ENCODE measurements at regions not wholly inside any gene's neighbourhood (a gene's known extent, or its start where the extent isn't known, plus 50 kb on each side); places are given as distances from the start of the nearest gene placed in this dataset.

- POLR2A ChIA-PET = no interaction called here
- no peak for TF ChIP-seq CTCF (IDR thresholded peaks at IDR 0.05; ENCODE audit: low read depth, low read length)
- CTCF ChIA-PET = no interaction called here
- Histone ChIP-seq H3K9me3 (ENCODE audit: control insufficient read depth, insufficient read depth, low read length) (no peaks in the 10 kb centered on the region), H3K27me3 (ENCODE audit: control insufficient read depth, insufficient read depth, low read length) (no peaks in the 10 kb centered on the region), H3K4me3 (ENCODE audit: low read depth, low read length) (no peak overlapping the region), H3K27ac (ENCODE audit: low read depth, low read length) (no peak overlapping the region)
- DNase-seq (ENCODE audit: low read depth, low spot score) = no peak
These were observed 115.4 kb upstream of the NDP start for GRCh38 chrX:44088510-44089144.

- ChIA-PET POLR2A (no interaction called here), CTCF (no interaction called here)
- TF ChIP-seq CTCF (IDR thresholded peaks at IDR 0.05; ENCODE audit: low read depth, low read length) = no peak
- Histone ChIP-seq H3K9me3 (ENCODE audit: control insufficient read depth, insufficient read depth, low read length) (no peaks in the 10 kb centered on the region), H3K27me3 (ENCODE audit: control insufficient read depth, insufficient read depth, low read length) (no peaks in the 10 kb centered on the region), H3K27ac (ENCODE audit: low read depth, low read length) (no peak overlapping the region), H3K4me3 (ENCODE audit: low read depth, low read length) (no peak overlapping the region)
- no peak for DNase-seq (ENCODE audit: low read depth, low spot score)
These were observed 112.0 kb upstream of the NDP start for GRCh38 chrX:44085209-44085608.

- Histone ChIP-seq H3K4me3 (ENCODE audit: low read depth, low read length) (no peak overlapping the region), H3K9me3 (ENCODE audit: control insufficient read depth, insufficient read depth, low read length) (no peaks in the 10 kb centered on the region), H3K27ac (ENCODE audit: low read depth, low read length) (no peak overlapping the region), H3K27me3 (ENCODE audit: control insufficient read depth, insufficient read depth, low read length) (no peaks in the 10 kb centered on the region)
- ChIA-PET CTCF (no interaction called here), POLR2A (no interaction called here)
- no peak for DNase-seq (ENCODE audit: low read depth, low spot score)
- no peak for TF ChIP-seq CTCF (IDR thresholded peaks at IDR 0.05; ENCODE audit: low read depth, low read length)
These were observed 109.6 kb upstream of the NDP start for GRCh38 chrX:44082829-44083228.

- Histone ChIP-seq H3K27ac (ENCODE audit: low read depth, low read length) (no peak overlapping the region), H3K4me3 (ENCODE audit: low read depth, low read length) (no peak overlapping the region), H3K27me3 (ENCODE audit: control insufficient read depth, insufficient read depth, low read length) (no peaks in the 10 kb centered on the region), H3K9me3 (ENCODE audit: control insufficient read depth, insufficient read depth, low read length) (no peaks in the 10 kb centered on the region)
- DNase-seq (ENCODE audit: low read depth, low spot score) = no peak
- no peak for TF ChIP-seq CTCF (IDR thresholded peaks at IDR 0.05; ENCODE audit: low read depth, low read length)
- POLR2A ChIA-PET = no interaction called here
- CTCF ChIA-PET = no interaction called here
These were observed 106.9 kb upstream of the NDP start for GRCh38 chrX:44080083-44080482.

DNA sequence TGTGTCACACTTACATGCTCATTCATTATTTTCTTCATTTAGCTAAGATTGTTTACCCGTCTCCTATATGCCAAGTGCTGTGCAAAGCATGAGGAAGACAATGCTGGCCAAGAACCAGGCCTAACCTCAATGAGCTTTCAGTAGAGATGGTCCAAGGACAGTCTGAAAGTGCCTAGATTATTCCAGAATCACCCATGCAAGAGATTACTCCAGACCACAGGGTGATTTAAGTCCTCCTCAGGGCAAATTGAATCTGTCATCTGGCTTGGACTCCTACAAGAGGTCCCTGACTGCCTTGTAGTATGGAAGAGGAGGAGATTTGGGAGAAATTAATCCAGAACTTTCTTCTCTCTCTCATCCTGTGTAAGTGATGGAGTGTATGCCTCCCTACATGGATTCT lies 99.4 kb upstream of the NDP start:
- ChIA-PET CTCF (interaction anchor here (1.0 kb wide), 1 partner anchor 114 kb away, joined by 3 read pairs; no protein-coding TSS in a partner anchor), POLR2A (no interaction called here)
- Histone ChIP-seq H3K9me3 (ENCODE audit: control insufficient read depth, insufficient read depth, low read length) (no peaks in the 10 kb centered on the region), H3K4me3 (ENCODE audit: low read depth, low read length) (no peak overlapping the region), H3K27me3 (ENCODE audit: control insufficient read depth, insufficient read depth, low read length) (no peaks in the 10 kb centered on the region), H3K27ac (ENCODE audit: low read depth, low read length) (no peak overlapping the region)
- DNase-seq (ENCODE audit: low read depth, low spot score) = no peak
- TF ChIP-seq CTCF (IDR thresholded peaks at IDR 0.05; ENCODE audit: low read depth, low read length) = no peak
